Fibroblast of mammary gland (primary cell): ENCODE measurements at regions not wholly inside any gene's neighbourhood (a gene's known extent, or its start where the extent isn't known, plus 50 kb on each side); places are given as distances from the start of the nearest gene placed in this dataset.

Experiments used
- DNase-seq: peaks from one replicate; pipeline ENCODE4 v3.0.0-alpha.2; 2010; ENCODE audit warnings: low read depth
- H3K4me3 ChIP-seq: 2 replicates; pipeline ENCODE4 v1.5.1; 2011; ENCODE audit warnings: low read depth, mild to moderate bottlenecking, low read length, moderate library complexity; ENCODE audit not compliant: control insufficient read depth
- TF ChIP-seq, protein P1 (sequence below): conservative IDR thresholded peaks from 2 replicates; pipeline ENCODE4 v1.5.1; 2011; ENCODE audit warnings: low read depth, low read length, inconsistent platforms; ENCODE audit not compliant: control insufficient read depth, insufficient read depth

DNA sequence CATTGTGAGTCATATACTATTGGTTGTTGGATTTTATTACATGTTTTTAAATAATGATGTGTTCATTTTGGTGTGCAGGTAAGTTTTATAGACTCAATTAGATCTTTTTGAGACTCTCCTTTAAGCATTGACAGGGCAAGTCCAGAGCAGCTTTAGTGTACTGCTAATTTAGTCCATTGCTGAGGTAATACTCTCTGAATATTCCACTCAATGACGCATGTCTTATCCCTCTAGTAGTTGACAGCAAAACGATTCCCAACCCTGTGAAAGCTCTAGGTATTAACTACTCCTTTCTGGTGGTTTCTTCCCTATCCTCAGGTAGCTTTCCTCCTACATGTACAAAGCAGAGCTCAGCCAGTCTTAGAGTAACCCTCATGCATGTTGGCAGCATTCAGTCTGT is 373.5 kb upstream of the MAP3K7 start:
- no peak for DNase-seq
- H3K4me3 ChIP-seq, result no peak overlapping the region
- TF ChIP-seq, protein P1, sequence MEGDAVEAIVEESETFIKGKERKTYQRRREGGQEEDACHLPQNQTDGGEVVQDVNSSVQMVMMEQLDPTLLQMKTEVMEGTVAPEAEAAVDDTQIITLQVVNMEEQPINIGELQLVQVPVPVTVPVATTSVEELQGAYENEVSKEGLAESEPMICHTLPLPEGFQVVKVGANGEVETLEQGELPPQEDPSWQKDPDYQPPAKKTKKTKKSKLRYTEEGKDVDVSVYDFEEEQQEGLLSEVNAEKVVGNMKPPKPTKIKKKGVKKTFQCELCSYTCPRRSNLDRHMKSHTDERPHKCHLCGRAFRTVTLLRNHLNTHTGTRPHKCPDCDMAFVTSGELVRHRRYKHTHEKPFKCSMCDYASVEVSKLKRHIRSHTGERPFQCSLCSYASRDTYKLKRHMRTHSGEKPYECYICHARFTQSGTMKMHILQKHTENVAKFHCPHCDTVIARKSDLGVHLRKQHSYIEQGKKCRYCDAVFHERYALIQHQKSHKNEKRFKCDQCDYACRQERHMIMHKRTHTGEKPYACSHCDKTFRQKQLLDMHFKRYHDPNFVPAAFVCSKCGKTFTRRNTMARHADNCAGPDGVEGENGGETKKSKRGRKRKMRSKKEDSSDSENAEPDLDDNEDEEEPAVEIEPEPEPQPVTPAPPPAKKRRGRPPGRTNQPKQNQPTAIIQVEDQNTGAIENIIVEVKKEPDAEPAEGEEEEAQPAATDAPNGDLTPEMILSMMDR, result no peak

- TF ChIP-seq, protein P1, result no peak
Measured at GRCh38 chr6:90955246-90955645, 368.4 kb upstream of the MAP3K7 start.

GRCh38 chr6:90953405-90954161 is 366.7 kb upstream of the MAP3K7 start:
- TF ChIP-seq, protein P1, result no peak
- no peak overlapping the region for H3K4me3 ChIP-seq

More at GRCh38 chr6:90955246-90955645, 368.4 kb upstream of the MAP3K7 start:
- H3K4me3 ChIP-seq, result no peak overlapping the region
- no peak for DNase-seq

DNA sequence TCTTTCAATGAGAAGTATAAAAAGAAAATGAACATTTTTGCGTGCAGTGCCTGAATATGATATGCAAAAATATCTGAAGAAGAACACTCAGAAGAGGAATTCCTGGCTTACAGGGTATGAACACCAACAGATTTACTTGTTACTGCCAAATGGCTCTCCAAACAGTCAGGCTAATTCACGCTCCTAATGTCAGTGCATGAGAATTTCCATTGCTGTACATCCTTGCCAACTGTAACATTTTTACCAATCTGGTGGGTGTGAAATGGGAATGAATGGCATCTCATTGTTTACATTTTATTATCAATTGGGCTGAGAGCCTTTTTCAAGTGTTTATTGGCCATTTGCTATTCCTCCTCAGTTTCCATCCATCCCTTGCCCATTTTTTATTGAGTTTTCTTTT is 365.3 kb upstream of the MAP3K7 start:
- no peak for DNase-seq
- TF ChIP-seq, protein P1, result no peak

More at GRCh38 chr6:90953405-90954161, 366.7 kb upstream of the MAP3K7 start:
- no peak for DNase-seq

DNA sequence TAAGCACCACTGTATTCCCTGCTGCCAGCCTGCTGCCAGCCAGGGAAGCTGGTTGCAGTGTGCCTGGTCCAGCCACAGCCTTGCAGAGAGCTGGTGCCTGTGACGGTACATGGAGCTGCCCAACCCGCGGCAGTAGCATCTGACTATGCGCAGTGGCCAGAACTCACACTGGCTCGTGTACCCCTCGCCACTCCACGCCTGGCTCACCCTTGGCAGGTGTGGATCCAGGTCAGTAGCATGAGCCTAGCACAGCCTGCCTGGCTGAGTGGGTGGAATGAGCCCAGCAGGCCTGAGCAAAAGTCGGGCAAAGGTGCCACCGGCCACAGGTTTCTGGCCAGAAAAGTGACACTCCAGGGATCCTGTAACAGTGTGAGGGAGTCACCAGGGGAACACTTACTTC is 361.7 kb upstream of the MAP3K7 start:
- no peak for DNase-seq
- H3K4me3 ChIP-seq, result no peak overlapping the region
- TF ChIP-seq, protein P1, result no peak

More for the DNA sequence above, 365.3 kb upstream of the MAP3K7 start:
- H3K4me3 ChIP-seq, result no peak overlapping the region

- TF ChIP-seq, protein P1, result no peak
- H3K4me3 ChIP-seq, result no peak overlapping the region
- DNase-seq, result no peak
Measured at GRCh38 chr6:90947184-90948064, 360.6 kb upstream of the MAP3K7 start.
